CD4-positive, alpha-beta T cell treated with Interleukin-15 for 1 hour (primary cell): ENCODE measurements at regions not wholly inside any gene's neighbourhood (a gene's known extent, or its start where the extent isn't known, plus 50 kb on each side); places are given as distances from the start of the nearest gene placed in this dataset.

Source experiments
- DNase-seq: peaks from one replicate; pipeline ENCODE4 v3.0.0-alpha.2; 2020

GRCh38 chr1:114219172-114219868, 65.7 kb upstream of the SYT6 start:
- no peak for DNase-seq

DNA sequence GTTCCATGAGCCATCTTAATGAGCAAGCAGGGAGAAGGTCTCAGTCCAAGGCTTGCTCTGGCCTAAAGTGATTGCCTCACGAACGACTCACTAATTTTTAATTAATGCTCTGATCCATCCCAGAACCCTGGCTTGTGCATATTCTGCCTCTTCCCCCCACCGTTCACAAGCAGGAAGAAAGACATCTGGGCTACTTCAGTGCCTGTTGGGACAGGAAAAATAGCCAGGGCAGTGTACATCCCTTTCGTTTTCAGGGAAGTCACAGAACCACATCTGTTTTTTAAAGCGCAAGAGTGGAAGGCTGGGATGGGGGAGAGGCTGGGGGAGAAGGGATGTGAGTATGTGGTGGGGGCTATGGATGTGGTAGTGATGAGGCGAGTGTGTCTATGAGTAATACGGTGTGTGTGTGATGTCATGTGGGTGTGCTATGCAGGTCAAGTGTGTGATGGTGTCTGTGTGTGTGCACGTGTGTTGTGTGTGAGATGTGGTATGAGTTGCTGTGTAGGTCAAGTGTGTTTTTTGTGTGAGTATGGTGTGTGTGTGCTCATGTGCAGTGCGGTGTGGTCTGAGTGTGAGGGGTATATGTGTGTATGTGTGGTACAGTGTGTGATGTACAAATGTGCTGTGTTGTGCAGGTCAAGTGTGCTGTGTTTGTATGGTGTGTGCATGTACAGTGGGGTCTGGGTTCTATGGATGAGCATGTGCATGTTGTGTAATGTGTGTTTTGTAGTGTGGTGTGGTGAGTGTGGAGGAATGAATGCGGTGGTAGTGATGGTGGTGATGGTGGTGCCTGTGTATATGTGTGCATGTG, 64.9 kb upstream of the SYT6 start:
- DNase-seq = no peak

GRCh38 chr1:114216431-114217173, 62.9 kb upstream of the SYT6 start:
- DNase-seq = no peak

GRCh38 chr1:114215436-114215835, 61.8 kb upstream of the SYT6 start:
- DNase-seq = no peak

DNA sequence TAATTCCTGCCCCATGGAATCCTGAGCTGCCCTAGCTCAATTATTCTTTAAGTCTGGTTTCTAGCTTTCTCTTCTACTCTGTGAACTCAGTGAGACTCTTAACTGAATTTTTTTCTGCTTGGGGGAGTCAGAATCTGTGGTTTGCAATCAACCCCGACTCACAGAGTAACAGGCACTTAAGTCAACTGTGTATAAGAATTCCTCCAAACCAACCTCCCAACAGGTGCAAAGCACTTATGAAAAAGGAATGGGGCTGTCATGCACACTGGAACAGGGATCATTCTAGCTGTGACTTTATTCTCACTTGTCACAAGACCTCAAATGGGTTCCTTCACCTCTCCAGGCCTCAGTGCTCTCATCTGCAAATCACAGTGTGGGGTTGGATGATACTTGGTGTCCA, 60.3 kb upstream of the SYT6 start:
- no peak for DNase-seq

- no peak for DNase-seq
Measured at GRCh38 chr1:114209971-114210370, 56.3 kb upstream of the SYT6 start.

DNA sequence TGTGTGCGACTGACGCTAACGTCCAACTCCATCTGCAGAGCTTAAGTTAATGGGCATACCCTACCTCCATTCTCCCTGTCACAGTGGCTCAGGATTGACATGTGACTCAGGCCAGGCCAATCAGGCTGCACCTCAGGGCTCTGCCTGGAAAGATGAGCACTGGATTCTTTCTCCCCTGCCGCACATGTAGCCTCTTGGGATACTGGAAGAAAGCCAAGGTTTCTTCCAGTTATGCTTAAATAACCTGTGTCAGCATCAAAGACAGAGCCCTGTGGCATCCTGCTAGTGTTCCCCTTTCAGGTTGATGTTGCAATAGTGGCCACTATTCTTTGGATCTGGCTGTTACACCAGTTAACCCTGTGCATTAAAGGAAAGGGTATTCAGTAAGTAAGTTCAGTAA, 55.0 kb upstream of the SYT6 start:
- no peak for DNase-seq

- DNase-seq = no peak
Measured at GRCh38 chr1:114208106-114208505, 54.4 kb upstream of the SYT6 start.

DNA sequence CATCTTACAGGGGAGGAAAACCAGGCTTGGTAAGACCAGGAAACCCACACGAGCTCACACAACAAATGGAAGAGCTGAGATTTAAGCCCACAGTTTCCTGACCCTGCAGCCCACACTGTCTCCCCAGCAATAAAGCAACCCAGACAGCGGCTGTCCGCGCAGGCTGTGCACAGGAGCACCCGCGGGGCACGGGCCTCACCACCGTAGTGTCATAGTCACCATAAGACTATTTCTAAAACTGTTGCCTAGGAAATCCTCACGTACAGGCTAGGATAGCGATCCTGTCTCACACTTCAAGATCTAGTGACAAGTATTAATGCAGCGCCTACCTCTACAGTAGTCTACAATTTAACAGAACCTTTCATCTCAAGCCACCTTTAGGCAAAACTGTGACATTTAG, 54.0 kb upstream of the SYT6 start:
- DNase-seq = no peak

DNA sequence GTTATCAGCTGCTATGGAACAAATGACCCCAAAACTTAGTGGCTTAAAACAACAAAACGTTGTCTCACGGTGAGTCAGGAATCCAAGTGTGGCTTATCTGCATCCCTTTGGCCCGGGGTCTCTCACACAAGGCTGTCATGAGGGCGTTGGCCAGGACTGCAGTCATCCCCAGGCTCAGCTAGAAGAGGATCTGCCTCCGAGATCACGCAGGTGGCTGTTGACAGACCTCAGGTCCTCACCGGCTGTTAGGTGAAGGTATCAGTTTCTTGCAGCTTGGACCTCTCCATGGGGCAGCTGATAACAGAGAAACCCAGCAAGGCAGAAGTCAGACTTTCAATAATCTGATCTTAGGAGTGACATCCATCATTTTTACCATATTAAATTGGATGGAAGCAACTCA, 52.7 kb upstream of the SYT6 start:
- no peak for DNase-seq

DNA sequence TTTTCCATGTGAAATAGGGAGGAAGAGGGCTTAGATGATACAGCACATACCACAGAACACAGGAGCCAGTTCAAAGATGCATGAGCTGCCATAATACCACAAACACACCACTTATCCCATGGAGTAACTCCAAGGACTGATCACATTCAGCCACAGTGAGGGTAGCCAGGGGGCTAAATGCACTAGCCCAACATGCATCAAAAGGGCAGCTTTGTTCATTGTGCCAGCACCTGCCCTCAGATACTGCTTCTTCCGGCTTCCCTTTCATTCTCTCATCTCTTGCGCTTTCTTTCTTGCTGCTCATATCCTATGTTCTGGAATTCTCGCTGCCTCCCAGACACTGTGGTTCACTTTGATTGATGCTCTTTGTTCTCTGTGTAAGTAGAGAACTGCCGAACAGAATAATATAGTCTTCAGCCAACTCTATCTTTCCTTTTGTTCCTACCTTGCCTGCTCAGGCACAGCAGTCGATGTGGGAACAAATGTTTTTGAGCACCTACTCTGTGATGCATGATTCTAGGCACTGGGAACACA, 50.0 kb upstream of the SYT6 start:
- no peak for DNase-seq
